Osteoblast (primary cell): ENCODE measurements at regions not wholly inside any gene's neighbourhood (a gene's known extent, or its start where the extent isn't known, plus 50 kb on each side); places are given as distances from the start of the nearest gene placed in this dataset.
"Not testable (repeated sequence)": the region's sequence is repeated elsewhere in the genome, so short reads cannot be mapped to it uniquely, and the experiment has no call there.

Experiments used
- DNase-seq: peaks from one replicate; pipeline ENCODE4 v3.0.0; 2011; ENCODE audit warnings: low spot score, mixed read lengths; ENCODE audit not compliant: insufficient read length; ENCODE audit errors: missing footprints
- H2AFZ ChIP-seq: 2 replicates; pipeline ENCODE4 v1.6.0; 2011; ENCODE audit warnings: mild to moderate bottlenecking, low read length
- H3K27ac ChIP-seq: 2 replicates; pipeline ENCODE4 v1.5.1; 2011; ENCODE audit warnings: mild to moderate bottlenecking, low read depth, low read length, moderate library complexity
- H3K27me3 ChIP-seq: 2 replicates; pipeline ENCODE4 v1.6.0; 2012; ENCODE audit warnings: mild to moderate bottlenecking, control low read depth, inconsistent platforms, low read length, moderate library complexity; ENCODE audit not compliant: insufficient read depth
- H3K36me3 ChIP-seq: 2 replicates; pipeline ENCODE4 v1.5.1; 2011; ENCODE audit warnings: mild to moderate bottlenecking, low read length, control low read depth, moderate library complexity; ENCODE audit not compliant: insufficient read depth
- H3K4me1 ChIP-seq: 2 replicates; pipeline ENCODE4 v1.5.1; 2011; ENCODE audit warnings: mild to moderate bottlenecking, low read length, control low read depth, moderate library complexity; ENCODE audit not compliant: insufficient read depth
- H3K4me2 ChIP-seq: 2 replicates; pipeline ENCODE4 v1.6.0; 2011; ENCODE audit warnings: mild to moderate bottlenecking, low read length; ENCODE audit not compliant: insufficient read depth
- H3K4me3 ChIP-seq: fragments of 200-600 bp; sonication (generic); 3 replicates; pipeline ENCODE4 v1.5.1; 2012; ENCODE audit warnings: mild to moderate bottlenecking, low read length, inconsistent platforms; ENCODE audit not compliant: insufficient read depth
- H3K79me2 ChIP-seq: 2 replicates; pipeline ENCODE4 v1.6.0; 2012; ENCODE audit warnings: mild to moderate bottlenecking, low read length, control low read depth, inconsistent platforms; ENCODE audit not compliant: insufficient read depth
- H3K9me3 ChIP-seq: 2 replicates; pipeline ENCODE4 v1.5.1; 2011; ENCODE audit warnings: low read depth, low read length, control low read depth
- H4K20me1 ChIP-seq: 2 replicates; pipeline ENCODE4 v1.6.0; 2012; ENCODE audit warnings: mild to moderate bottlenecking, low read length, control low read depth; ENCODE audit not compliant: insufficient read depth
- CTCF ChIP-seq: IDR thresholded peaks from 2 replicates; pipeline ENCODE4 v1.5.1; 2011; ENCODE audit warnings: mild to moderate bottlenecking, low read depth, low read length, moderate library complexity; ENCODE audit errors: extremely low read depth

- H2AFZ ChIP-seq, result no peak overlapping the region
- no peak overlapping the region for H3K4me2 ChIP-seq
- TF ChIP-seq CTCF, result no peak
- no peaks in the 10 kb centered on the region for H4K20me1 ChIP-seq
- H3K4me1 ChIP-seq, result no peaks in the 10 kb centered on the region
- no peak overlapping the region for H3K27ac ChIP-seq
- no peaks in the 10 kb centered on the region for H3K9me3 ChIP-seq
- no peak for DNase-seq
- H3K36me3 ChIP-seq, result no peaks in the 10 kb centered on the region
- no peaks in the 10 kb centered on the region for H3K27me3 ChIP-seq
- H3K4me3 ChIP-seq, result no peak overlapping the region
- H3K79me2 ChIP-seq, result no peaks in the 10 kb centered on the region
Observed at GRCh38 chr5:106047341-106047740, 1623.4 kb downstream of the EFNA5 start.

- not testable (repeated sequence) for DNase-seq, H3K79me2 ChIP-seq, H3K27ac ChIP-seq, H3K9me3 ChIP-seq, H4K20me1 ChIP-seq, H3K4me2 ChIP-seq, H3K36me3 ChIP-seq, H3K27me3 ChIP-seq, H3K4me3 ChIP-seq, H2AFZ ChIP-seq, H3K4me1 ChIP-seq
Observed at GRCh38 chr5:106032069-106032468, 1638.7 kb downstream of the EFNA5 start.

GRCh38 chr5:106028314-106028713 lies 1642.4 kb downstream of the EFNA5 start:
- Histone ChIP-seq H4K20me1 (no peaks in the 10 kb centered on the region), H3K4me1 (no peaks in the 10 kb centered on the region), H2AFZ (no peak overlapping the region), H3K4me2 (no peak overlapping the region), H3K4me3 (no peak overlapping the region), H3K27ac (no peak overlapping the region), H3K27me3 (no peaks in the 10 kb centered on the region), H3K79me2 (no peaks in the 10 kb centered on the region), H3K9me3 (no peaks in the 10 kb centered on the region), H3K36me3 (no peaks in the 10 kb centered on the region)
- DNase-seq, result no peak
- TF ChIP-seq CTCF, result no peak

GRCh38 chr5:106020894-106021293 lies 1649.8 kb downstream of the EFNA5 start:
- TF ChIP-seq CTCF, result no peak
- H3K4me2 ChIP-seq, result no peak overlapping the region
- H3K79me2 ChIP-seq, result no peaks in the 10 kb centered on the region
- no peaks in the 10 kb centered on the region for H3K36me3 ChIP-seq
- H3K27me3 ChIP-seq, result no peaks in the 10 kb centered on the region
- no peak overlapping the region for H3K4me3 ChIP-seq
- no peaks in the 10 kb centered on the region for H4K20me1 ChIP-seq
- DNase-seq, result no peak
- H3K4me1 ChIP-seq, result peaks cover 6% of the 10 kb centered on the region
- no peak overlapping the region for H3K27ac ChIP-seq
- H3K9me3 ChIP-seq, result no peaks in the 10 kb centered on the region
- no peak overlapping the region for H2AFZ ChIP-seq

- no peak for DNase-seq
- no peak overlapping the region for H3K27ac ChIP-seq
Observed at GRCh38 chr5:106019261-106019660, 1651.5 kb downstream of the EFNA5 start.

More at GRCh38 chr5:106019261-106019660, 1651.5 kb downstream of the EFNA5 start:
- Histone ChIP-seq H3K79me2 (no peaks in the 10 kb centered on the region), H3K4me1 (peaks cover 6% of the 10 kb centered on the region), H2AFZ (no peak overlapping the region), H3K27me3 (no peaks in the 10 kb centered on the region), H3K4me3 (no peak overlapping the region), H3K9me3 (no peaks in the 10 kb centered on the region), H4K20me1 (no peaks in the 10 kb centered on the region), H3K36me3 (no peaks in the 10 kb centered on the region), H3K4me2 (no peak overlapping the region)
- no peak for TF ChIP-seq CTCF
